ENCODE measurements at regions not wholly inside any gene's neighbourhood (a gene's known extent, or its start where the extent isn't known, plus 50 kb on each side); places are given as distances from the start of the nearest gene placed in this dataset.
"Not testable (repeated sequence)": the region's sequence is repeated elsewhere in the genome, so short reads cannot be mapped to it uniquely, and the experiment has no call there.

GRCh38 chr7:3141326-3141725, 97.7 kb upstream of the CARD11 start:
- no peak for ATAC-seq
- POLR2A ChIA-PET = no interaction called here
- TF ChIP-seq FOSB (CRISPR knock-in tag; IDR thresholded peaks at IDR 0.05) (no peak), POLR2A (IDR thresholded peaks at IDR 0.05; ENCODE audit: low read length) (no peak), PHF8 (IDR thresholded peaks at IDR 0.05; ENCODE audit: borderline replicate concordance, low read depth) (no peak), EHF (CRISPR knock-in tag; IDR thresholded peaks at IDR 0.05) (no peak), ZFP36 (IDR thresholded peaks at IDR 0.05; ENCODE audit: borderline replicate concordance, partially characterized antibody) (no peak), ZC3H11A (IDR thresholded peaks at IDR 0.05) (no peak), NPAS2 (CRISPR knock-in tag; IDR thresholded peaks at IDR 0.05; ENCODE audit: borderline replicate concordance) (no peak), JUNB (IDR thresholded peaks at IDR 0.05) (no peak), HDAC2 (IDR thresholded peaks at IDR 0.05) (no peak), MYC (IDR thresholded peaks at IDR 0.05; ENCODE audit: borderline replicate concordance, low read length) (no peak)
- TF ChIP-seq, protein P1, sequence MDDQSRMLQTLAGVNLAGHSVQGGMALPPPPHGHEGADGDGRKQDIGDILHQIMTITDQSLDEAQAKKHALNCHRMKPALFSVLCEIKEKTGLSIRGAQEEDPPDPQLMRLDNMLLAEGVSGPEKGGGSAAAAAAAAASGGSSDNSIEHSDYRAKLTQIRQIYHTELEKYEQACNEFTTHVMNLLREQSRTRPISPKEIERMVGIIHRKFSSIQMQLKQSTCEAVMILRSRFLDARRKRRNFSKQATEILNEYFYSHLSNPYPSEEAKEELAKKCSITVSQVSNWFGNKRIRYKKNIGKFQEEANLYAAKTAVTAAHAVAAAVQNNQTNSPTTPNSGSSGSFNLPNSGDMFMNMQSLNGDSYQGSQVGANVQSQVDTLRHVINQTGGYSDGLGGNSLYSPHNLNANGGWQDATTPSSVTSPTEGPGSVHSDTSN (IDR thresholded peaks at IDR 0.05) = no peak
- TF ChIP-seq, protein P2, sequence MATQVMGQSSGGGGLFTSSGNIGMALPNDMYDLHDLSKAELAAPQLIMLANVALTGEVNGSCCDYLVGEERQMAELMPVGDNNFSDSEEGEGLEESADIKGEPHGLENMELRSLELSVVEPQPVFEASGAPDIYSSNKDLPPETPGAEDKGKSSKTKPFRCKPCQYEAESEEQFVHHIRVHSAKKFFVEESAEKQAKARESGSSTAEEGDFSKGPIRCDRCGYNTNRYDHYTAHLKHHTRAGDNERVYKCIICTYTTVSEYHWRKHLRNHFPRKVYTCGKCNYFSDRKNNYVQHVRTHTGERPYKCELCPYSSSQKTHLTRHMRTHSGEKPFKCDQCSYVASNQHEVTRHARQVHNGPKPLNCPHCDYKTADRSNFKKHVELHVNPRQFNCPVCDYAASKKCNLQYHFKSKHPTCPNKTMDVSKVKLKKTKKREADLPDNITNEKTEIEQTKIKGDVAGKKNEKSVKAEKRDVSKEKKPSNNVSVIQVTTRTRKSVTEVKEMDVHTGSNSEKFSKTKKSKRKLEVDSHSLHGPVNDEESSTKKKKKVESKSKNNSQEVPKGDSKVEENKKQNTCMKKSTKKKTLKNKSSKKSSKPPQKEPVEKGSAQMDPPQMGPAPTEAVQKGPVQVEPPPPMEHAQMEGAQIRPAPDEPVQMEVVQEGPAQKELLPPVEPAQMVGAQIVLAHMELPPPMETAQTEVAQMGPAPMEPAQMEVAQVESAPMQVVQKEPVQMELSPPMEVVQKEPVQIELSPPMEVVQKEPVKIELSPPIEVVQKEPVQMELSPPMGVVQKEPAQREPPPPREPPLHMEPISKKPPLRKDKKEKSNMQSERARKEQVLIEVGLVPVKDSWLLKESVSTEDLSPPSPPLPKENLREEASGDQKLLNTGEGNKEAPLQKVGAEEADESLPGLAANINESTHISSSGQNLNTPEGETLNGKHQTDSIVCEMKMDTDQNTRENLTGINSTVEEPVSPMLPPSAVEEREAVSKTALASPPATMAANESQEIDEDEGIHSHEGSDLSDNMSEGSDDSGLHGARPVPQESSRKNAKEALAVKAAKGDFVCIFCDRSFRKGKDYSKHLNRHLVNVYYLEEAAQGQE (IDR thresholded peaks at IDR 0.05) = no peak
- Histone ChIP-seq H3K4me3 (no peak overlapping the region), H3K9me3 (no peaks in the 10 kb centered on the region), H3K4me1 (peaks cover 3% of the 10 kb centered on the region), H3K4me2 (no peak overlapping the region), H3K27ac (no peak overlapping the region)
- no peak for DNase-seq (ENCODE audit: low read depth in 1 of 2, low spot score in 1 of 2)
- CTCF ChIA-PET = no interaction called here
- FAIRE-seq = no peak
- WGBS (ENCODE audit: missing lambda C conversion rate) = 79% methylated on average over 7 of the region's 7 CpGs

DNA sequence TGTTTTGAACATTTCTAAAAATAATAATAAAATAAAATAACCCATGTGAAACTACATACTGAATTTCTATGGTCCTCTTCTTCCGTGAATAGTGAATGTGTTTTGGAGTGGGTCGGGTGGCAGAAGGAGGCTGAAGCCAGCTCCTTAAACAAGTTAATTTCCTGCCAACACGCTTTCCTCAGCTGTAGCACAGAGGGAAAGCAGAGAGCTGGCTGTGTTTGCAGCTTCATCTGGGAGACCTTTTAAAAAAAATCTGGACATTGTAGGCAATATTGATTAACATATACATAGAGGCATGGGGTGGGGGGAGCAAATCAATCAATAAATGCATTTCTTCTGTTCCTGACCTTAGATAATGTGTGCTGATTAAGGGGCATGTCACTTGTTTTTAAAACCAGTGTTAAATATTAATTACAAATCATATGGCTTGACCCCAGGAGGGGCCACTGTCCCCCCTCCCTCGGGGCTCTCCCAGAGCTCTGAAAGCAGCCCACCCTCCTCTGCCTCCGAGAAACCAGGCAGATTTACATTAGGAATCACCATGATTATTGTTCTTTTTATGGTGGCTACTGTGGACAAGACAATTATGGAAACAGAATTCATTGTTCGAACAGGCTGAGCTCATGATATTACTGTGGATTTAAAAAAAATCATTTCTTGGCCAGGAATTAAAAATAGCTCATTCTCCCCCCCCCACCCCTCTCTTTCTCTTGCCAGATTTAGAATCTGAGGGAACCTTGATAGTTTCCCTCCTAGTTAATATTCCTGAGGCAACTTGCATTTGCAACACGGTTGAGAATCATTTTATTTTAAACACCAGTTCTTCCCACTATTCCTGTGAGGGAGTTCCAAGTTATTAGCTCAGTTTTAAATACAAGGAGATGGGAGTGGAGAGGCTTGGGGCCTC, 100.5 kb upstream of the CARD11 start:
- H3K4me2 ChIP-seq = no peak overlapping the region
- POLR2A ChIA-PET = no interaction called here
- H3K27ac ChIP-seq = no peak overlapping the region
- no peaks in the 10 kb centered on the region for H3K9me3 ChIP-seq
- no peak overlapping the region for H3K4me3 ChIP-seq
- WGBS (ENCODE audit: missing lambda C conversion rate) = 48% methylated on average over 7 of the region's 7 CpGs
- FAIRE-seq (no peak), ATAC-seq (no peak), DNase-seq (ENCODE audit: low read depth in 1 of 2, low spot score in 1 of 2) (no peak)
- no peak for TF ChIP-seq CHD4 (IDR thresholded peaks at IDR 0.05; ENCODE audit: borderline replicate concordance)
- TF ChIP-seq TFCP2L1 (CRISPR knock-in tag; IDR thresholded peaks at IDR 0.05) = no peak
- TF ChIP-seq JUN (IDR thresholded peaks at IDR 0.05) = no peak
- no peak for TF ChIP-seq EHF (CRISPR knock-in tag; IDR thresholded peaks at IDR 0.05)
- TF ChIP-seq FOSB (CRISPR knock-in tag; IDR thresholded peaks at IDR 0.05) = no peak
- no peak for TF ChIP-seq CBX8 (IDR thresholded peaks at IDR 0.05)
- TF ChIP-seq CEBPB (IDR thresholded peaks at IDR 0.05) = no peak
- no peak for TF ChIP-seq POLR2AphosphoS2 (conservative IDR thresholded peaks at IDR 0.05; ENCODE audit: low read length)
- no peak for TF ChIP-seq MAX (IDR thresholded peaks at IDR 0.05)
- no peak for TF ChIP-seq FOSL2 (IDR thresholded peaks at IDR 0.05)
- TF ChIP-seq FOSL2 (CRISPR knock-in tag; IDR thresholded peaks at IDR 0.05) = no peak
- no peak for TF ChIP-seq RNF2 (IDR thresholded peaks at IDR 0.05; ENCODE audit: borderline replicate concordance, low read depth)
- no peak for TF ChIP-seq PHF8 (IDR thresholded peaks at IDR 0.05; ENCODE audit: borderline replicate concordance, low read depth)
- no peak for TF ChIP-seq HES2 (IDR thresholded peaks at IDR 0.05)
- TF ChIP-seq CBX2 (IDR thresholded peaks at IDR 0.05; ENCODE audit: borderline replicate concordance, low read depth) = no peak
- TF ChIP-seq SREBF2 (IDR thresholded peaks at IDR 0.05) = no peak
- TF ChIP-seq HEYL (CRISPR knock-in tag; IDR thresholded peaks at IDR 0.05) = no peak
- TF ChIP-seq, protein P3, sequence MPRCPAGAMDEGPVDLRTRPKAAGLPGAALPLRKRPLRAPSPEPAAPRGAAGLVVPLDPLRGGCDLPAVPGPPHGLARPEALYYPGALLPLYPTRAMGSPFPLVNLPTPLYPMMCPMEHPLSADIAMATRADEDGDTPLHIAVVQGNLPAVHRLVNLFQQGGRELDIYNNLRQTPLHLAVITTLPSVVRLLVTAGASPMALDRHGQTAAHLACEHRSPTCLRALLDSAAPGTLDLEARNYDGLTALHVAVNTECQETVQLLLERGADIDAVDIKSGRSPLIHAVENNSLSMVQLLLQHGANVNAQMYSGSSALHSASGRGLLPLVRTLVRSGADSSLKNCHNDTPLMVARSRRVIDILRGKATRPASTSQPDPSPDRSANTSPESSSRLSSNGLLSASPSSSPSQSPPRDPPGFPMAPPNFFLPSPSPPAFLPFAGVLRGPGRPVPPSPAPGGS (IDR thresholded peaks at IDR 0.05) = no peak
- TF ChIP-seq FOXS1 (CRISPR knock-in tag; IDR thresholded peaks at IDR 0.05) = no peak
- no peak for TF ChIP-seq HOXB5 (CRISPR knock-in tag; IDR thresholded peaks at IDR 0.05)
- CTCF ChIA-PET = interaction anchor here (0.6 to 1.5 kb wide), 5 partner anchors 9 to 245 kb away, joined by 3 to 5 read pairs (median 3); no protein-coding TSS in a partner anchor
- H3K4me1 ChIP-seq = peaks cover 15% of the 10 kb centered on the region

DNA sequence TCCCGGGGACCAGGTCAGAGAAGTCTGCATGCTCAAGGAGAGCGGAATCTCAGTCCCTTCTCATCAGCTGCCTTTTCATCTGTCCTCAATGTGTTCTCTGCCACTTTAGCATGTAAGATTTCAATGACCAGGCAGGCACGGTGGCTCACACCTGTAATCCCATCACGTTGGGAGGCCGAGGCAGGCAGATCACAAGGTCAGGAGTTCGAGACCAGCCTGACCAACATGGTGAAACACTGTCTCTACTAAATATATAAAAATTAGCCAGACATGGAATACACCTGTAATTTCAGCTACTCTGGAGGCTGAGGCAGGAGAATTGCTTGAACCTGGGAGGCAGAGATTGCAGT, 101.1 kb upstream of the CARD11 start:
- CTCF ChIA-PET = interaction anchor here (0.6 to 1.5 kb wide), 5 partner anchors 10 to 245 kb away, joined by 3 to 5 read pairs (median 3); no protein-coding TSS in a partner anchor
- DNase-seq (ENCODE audit: low read depth in 1 of 2, low spot score in 1 of 2); H3K27ac ChIP-seq; H3K9me3 ChIP-seq; H3K4me2 ChIP-seq; POLR2A ChIA-PET; FAIRE-seq; H3K4me3 ChIP-seq; ATAC-seq: not testable (repeated sequence)
- WGBS (ENCODE audit: missing lambda C conversion rate) = 46% methylated on average over 6 of the region's 6 CpGs
- H3K4me1 ChIP-seq = peaks cover 15% of the 10 kb centered on the region

All from A549 (cell line).